GM21786 (cell line): ENCODE measurements at regions not wholly inside any gene's neighbourhood (a gene's known extent, or its start where the extent isn't known, plus 50 kb on each side); places are given as distances from the start of the nearest gene placed in this dataset.

Experiments
- ATAC-seq: cut with Tn5 transposase; IDR thresholded peaks from one replicate; pipeline ENCODE4 v1.9.1; 2021; ENCODE audit not compliant: unreplicated experiment

GRCh38 chr21:26743524-26743923 is 101.7 kb downstream of the ADAMTS1 start:
- no peak for ATAC-seq

GRCh38 chr21:26739189-26739588 is 106.0 kb downstream of the ADAMTS1 start:
- no peak for ATAC-seq

- no peak for ATAC-seq
Observed at GRCh38 chr21:26736449-26736848, 108.8 kb downstream of the ADAMTS1 start.

- no peak for ATAC-seq
Observed at GRCh38 chr21:26732432-26733221, 112.6 kb downstream of the ADAMTS1 start.

GRCh38 chr21:26719750-26720149 is 125.5 kb downstream of the ADAMTS1 start:
- no peak for ATAC-seq

GRCh38 chr21:26717146-26717739 is 128.0 kb downstream of the ADAMTS1 start:
- ATAC-seq: no peak

- ATAC-seq: no peak
Observed at GRCh38 chr21:26715878-26716506, 129.2 kb downstream of the ADAMTS1 start.

- no peak for ATAC-seq
Observed at GRCh38 chr21:26715116-26715515, 130.1 kb downstream of the ADAMTS1 start.

GRCh38 chr21:26710155-26710554 is 135.1 kb downstream of the ADAMTS1 start:
- no peak for ATAC-seq

GRCh38 chr21:26709090-26709489 is 136.0 kb upstream of the CYYR1 start:
- ATAC-seq: no peak

GRCh38 chr21:26708223-26708800 is 135.2 kb upstream of the CYYR1 start:
- ATAC-seq: no peak

GRCh38 chr21:26707246-26707645 is 134.2 kb upstream of the CYYR1 start:
- ATAC-seq: no peak

GRCh38 chr21:26698416-26698815 is 125.3 kb upstream of the CYYR1 start:
- ATAC-seq: no peak

- ATAC-seq: no peak
Observed at GRCh38 chr21:26691416-26691815, 118.3 kb upstream of the CYYR1 start.

- ATAC-seq: no peak
Observed at GRCh38 chr21:26686705-26687104, 113.6 kb upstream of the CYYR1 start.

- peak; percentile 80 for ATAC-seq
Observed at GRCh38 chr21:26686278-26686677, 113.2 kb upstream of the CYYR1 start.

- no peak for ATAC-seq
Observed at GRCh38 chr21:26684889-26685288, 111.8 kb upstream of the CYYR1 start.

GRCh38 chr21:26683996-26684395 is 110.9 kb upstream of the CYYR1 start:
- ATAC-seq: no peak

GRCh38 chr21:26679284-26679683 is 106.2 kb upstream of the CYYR1 start:
- no peak for ATAC-seq

GRCh38 chr21:26674323-26674722 is 101.2 kb upstream of the CYYR1 start:
- ATAC-seq: no peak

- ATAC-seq: no peak
Observed at GRCh38 chr21:26669215-26669764, 96.2 kb upstream of the CYYR1 start.

GRCh38 chr21:26659757-26660156 is 86.7 kb upstream of the CYYR1 start:
- ATAC-seq: no peak
